ENCODE measurements at regions not wholly inside any gene's neighbourhood (a gene's known extent, or its start where the extent isn't known, plus 50 kb on each side); places are given as distances from the start of the nearest gene placed in this dataset.
"Not testable (repeated sequence)": the region's sequence is repeated elsewhere in the genome, so short reads cannot be mapped to it uniquely, and the experiment has no call there.

- no peak for DNase-seq (ENCODE audit: low spot score)
Measured at GRCh38 chr9:13443346-13444244, 164.1 kb upstream of the MPDZ start.

- no peak for DNase-seq (ENCODE audit: low spot score)
Measured at GRCh38 chr9:13439685-13440476, 160.4 kb upstream of the MPDZ start.

GRCh38 chr9:13437866-13438265 is 158.4 kb upstream of the MPDZ start:
- DNase-seq (ENCODE audit: low spot score): no peak

GRCh38 chr9:13436591-13436990 is 157.1 kb upstream of the MPDZ start:
- DNase-seq (ENCODE audit: low spot score): no peak

DNA sequence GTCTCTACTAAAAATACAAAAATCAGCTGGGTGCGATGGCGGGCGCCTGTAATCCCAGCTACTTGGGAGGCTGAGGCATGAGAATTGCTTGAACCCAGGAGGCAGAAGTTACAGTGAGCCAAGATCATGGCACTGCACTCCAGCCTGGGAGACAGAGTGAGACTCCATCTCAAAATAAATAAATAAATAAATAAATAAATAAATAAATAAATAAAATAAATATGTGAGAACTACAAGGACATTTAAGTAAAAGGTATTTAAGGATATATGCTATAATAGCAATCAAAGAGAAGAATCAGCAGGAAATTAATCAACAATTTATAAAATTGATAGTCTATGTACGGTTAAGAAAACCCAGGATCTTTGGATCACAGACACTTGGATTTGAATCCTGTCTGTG is 154.0 kb upstream of the MPDZ start:
- not testable (repeated sequence) for DNase-seq (ENCODE audit: low spot score)

DNA sequence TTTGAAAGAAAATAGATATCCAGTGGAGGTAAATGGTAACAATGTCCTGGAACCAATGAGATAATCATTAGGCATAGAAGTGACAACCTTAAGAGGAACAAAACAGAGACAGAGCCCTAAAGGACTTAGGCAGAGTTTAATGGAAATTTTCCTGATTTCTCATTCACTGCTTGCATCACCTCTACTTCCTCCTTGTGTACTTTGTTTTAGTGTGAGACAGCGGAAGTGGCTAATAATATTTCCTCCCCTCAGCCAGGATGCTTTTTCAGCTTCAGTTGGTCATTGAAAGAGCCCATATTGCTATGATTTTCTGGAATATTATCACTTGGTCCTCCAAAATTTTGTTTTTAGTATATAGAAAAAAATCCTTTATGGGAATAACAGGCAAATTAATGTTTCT is 153.4 kb upstream of the MPDZ start:
- DNase-seq (ENCODE audit: low spot score): no peak

DNA sequence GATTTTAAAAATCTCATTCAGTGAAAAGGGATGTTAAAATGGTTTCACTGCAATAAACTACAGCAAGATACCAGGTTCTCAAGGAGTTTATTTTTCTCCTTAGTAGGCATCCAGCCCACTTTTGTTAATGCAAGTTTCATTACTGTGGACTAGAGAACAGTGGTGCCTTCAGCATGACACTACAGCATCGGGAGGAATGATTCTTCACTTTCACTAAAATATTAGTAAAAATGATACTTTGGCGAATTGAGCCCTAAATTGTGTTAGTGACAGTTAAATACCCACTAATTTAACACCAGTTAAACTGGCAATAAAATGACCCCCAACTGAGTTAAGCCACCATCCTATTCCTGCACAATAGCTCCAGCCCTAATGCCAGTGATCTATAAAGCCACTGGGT is 152.2 kb upstream of the MPDZ start:
- no peak for DNase-seq (ENCODE audit: low spot score)

- no peak for DNase-seq (ENCODE audit: low spot score)
Measured at GRCh38 chr9:13431222-13431536, 151.7 kb upstream of the MPDZ start.

- no peak for DNase-seq (ENCODE audit: low spot score)
Measured at GRCh38 chr9:13430368-13431221, 151.1 kb upstream of the MPDZ start.

- DNase-seq (ENCODE audit: low spot score): no peak
Measured at GRCh38 chr9:13429301-13430190, 150.1 kb upstream of the MPDZ start.

GRCh38 chr9:13428766-13429165 is 149.3 kb upstream of the MPDZ start:
- no peak for DNase-seq (ENCODE audit: low spot score)

DNA sequence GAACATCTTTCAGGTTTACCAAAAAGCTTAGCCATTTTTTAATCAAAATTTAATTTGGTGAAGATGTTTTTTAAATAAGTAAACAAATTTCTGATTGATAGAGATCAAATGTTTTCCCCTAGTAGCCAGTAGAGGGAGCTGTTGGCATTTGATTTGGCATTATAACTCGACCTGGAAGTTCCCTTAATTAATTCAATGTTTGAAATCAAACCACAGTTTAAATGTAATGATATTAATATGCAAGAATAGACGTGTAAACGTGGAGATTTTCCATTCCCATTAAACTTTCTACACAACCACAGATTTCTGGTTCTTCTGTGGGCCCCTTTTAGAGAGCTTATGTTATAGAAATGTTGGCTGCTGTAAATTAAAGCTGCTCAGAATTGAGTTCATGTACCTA is 148.1 kb upstream of the MPDZ start:
- DNase-seq (ENCODE audit: low spot score): peak; percentile 35

DNA sequence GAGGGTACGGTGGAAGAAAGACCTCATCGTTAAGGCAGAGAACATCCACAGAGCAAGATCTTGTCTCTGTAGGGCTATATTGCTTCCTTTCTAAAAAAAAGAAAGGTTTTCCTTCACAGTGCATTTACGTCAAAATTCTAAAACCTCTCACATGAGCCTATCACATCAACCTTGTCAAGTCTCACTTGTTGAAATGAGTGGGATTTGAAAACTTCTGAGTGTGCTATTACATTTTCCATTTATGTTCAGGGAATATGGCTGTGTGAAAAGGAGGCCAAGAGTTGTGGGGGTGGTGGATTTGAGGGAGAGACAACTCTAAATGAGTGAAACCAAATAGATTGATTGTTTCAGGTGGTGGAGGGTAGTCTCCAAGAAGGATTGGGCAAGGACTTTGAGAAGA is 147.1 kb upstream of the MPDZ start:
- no peak for DNase-seq (ENCODE audit: low spot score)

DNA sequence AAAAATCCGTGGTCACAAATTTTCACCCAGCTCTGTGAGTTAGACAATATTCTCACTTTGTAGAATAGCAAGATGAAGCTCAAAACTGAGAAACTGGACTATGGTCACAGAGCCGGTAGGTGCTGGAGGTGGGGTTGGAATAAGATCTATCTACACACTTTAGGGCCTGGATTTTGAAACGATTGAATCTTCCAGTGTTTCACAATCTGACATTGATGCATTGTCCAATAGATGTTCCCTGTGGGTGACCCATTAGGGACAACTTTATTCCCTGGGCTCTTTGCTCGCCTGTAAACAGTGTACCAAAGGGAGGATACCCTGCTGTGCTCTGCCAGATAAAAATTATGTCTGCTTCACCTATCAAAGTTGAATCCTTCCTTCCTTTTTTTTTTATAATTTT is 145.4 kb upstream of the MPDZ start:
- DNase-seq (ENCODE audit: low spot score): no peak

- DNase-seq (ENCODE audit: low spot score): no peak
Measured at GRCh38 chr9:13424204-13424603, 144.7 kb upstream of the MPDZ start.

- DNase-seq (ENCODE audit: low spot score): no peak
Measured at GRCh38 chr9:13414349-13414748, 134.9 kb upstream of the MPDZ start.

DNA sequence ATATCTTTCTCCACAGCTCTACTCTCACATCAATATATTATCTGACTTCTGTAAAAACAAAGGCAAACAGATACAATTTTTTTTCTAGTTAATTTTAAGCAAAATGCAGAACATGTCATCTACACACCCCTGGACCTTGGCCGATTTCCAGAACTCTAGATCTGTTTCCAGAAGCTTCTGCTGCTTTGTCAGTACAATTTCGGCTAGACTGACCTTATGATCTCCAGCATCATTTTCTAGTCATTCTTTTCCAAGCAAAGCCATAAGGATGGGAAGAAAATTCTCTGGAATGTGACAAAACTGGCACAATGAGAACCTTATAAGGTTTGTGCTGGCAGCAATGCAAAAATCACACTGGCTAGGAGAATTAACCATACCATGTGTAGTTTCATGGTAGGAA is 132.8 kb upstream of the MPDZ start:
- no peak for DNase-seq (ENCODE audit: low spot score)

DNA sequence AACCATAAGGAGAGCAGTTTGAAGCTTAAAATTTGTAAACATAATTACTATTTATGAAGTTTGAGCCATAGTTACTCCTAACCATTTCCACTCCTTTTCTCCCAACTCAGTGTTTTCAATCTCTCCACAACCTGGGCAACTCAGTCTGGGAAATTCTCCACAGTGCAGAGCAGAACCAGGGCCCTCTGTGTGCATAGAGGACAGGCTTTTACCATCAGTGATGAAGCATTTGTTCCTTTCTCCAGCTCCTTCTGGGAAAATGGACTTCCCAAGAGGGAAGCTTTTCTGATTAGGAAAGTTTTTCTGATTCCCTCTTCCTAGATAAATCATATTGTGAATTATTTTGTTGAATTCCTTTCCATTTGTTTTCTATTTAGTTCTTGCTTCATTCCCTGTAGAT is 132.3 kb upstream of the MPDZ start:
- no peak for DNase-seq (ENCODE audit: low spot score)

GRCh38 chr9:13410566-13411031 is 131.1 kb upstream of the MPDZ start:
- no peak for DNase-seq (ENCODE audit: low spot score)

DNA sequence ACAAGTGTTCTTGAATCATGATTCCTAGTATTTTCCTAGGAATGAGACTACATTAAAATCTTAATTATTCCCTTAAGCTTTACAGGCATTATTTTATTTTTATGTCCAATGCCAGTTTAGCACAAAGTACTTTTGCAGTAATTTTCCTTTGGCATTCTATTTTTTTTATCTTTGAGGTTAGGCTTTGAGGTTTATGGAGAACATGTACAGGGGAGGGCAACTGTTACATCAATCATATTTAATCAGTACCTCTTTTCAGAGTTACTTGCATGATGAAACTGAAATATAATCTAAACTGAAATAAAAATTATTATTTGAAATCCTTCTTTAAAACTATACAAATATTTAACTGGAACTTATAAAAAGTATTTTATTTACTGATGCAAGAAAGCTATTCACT is 118.2 kb upstream of the MPDZ start:
- DNase-seq (ENCODE audit: low spot score): no peak

DNA sequence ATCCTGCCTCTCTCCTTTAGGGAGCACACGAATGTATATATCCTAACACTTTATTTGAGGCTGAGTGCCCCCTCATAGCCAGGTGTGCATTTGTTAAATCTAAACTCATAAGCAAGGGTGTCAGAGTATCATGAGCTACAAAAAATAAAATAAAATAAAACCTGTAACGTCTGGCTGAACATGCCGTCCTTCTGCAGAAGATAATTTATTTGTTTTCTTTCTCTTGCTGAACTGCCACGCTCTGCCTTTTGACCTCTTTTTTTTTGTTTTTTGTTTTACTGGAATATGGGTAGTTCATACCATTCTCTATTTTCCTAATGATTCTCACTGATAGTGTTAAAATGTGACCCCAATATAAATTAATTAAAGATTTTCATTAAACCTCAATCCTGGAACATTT is 117.7 kb upstream of the MPDZ start:
- DNase-seq (ENCODE audit: low spot score): no peak

Measured in iPS-NIHi11 (cell line).